ENCODE measurements at regions not wholly inside any gene's neighbourhood (a gene's known extent, or its start where the extent isn't known, plus 50 kb on each side); places are given as distances from the start of the nearest gene placed in this dataset.

GRCh38 chr6:74937936-74938335 is 267.9 kb downstream of the COL12A1 start:
- TF ChIP-seq CTCF (IDR thresholded peaks at IDR 0.05 in 4 of 5, conservative IDR thresholded peaks at IDR 0.05 in 1 of 5) (no peak), POLR2A (IDR thresholded peaks at IDR 0.05) (no peak)
